Stimulated activated memory B cell treated with anti-CD40 and anti-IgM and Interleukin-4, amounts not matched to agents 10 μg/mL and 1 μg/mL and 100 μg/mL, for 72 hours (primary cell): ENCODE measurements at regions not wholly inside any gene's neighbourhood (a gene's known extent, or its start where the extent isn't known, plus 50 kb on each side); places are given as distances from the start of the nearest gene placed in this dataset.
A peak's percentile ranks its signal among the peaks of the same experiment; 100 is the strongest.

Experiments used
- ATAC-seq: fragments of 150-1000 bp; cut with Tn5 transposase; 2 replicates; pipeline ENCODE4 v1.10.0; 2021
- H3K27ac Mint-ChIP-seq: one replicate; pipeline ENCODE4 v1.8.0; 2022; ENCODE audit warnings: mild to moderate bottlenecking, mixed read lengths
- H3K27me3 Mint-ChIP-seq: one replicate; pipeline ENCODE4 v1.8.0; 2022; ENCODE audit warnings: mixed read lengths
- H3K36me3 Mint-ChIP-seq: one replicate; pipeline ENCODE4 v1.8.0; 2022; ENCODE audit warnings: mixed read lengths
- H3K4me1 Mint-ChIP-seq: one replicate; pipeline ENCODE4 v1.8.0; 2022; ENCODE audit warnings: mixed read lengths
- H3K4me3 Mint-ChIP-seq: one replicate; pipeline ENCODE4 v1.8.0; 2022; ENCODE audit warnings: mild to moderate bottlenecking, moderate library complexity, mixed read lengths
- H3K9me3 Mint-ChIP-seq: one replicate; pipeline ENCODE4 v1.8.0; 2022; ENCODE audit warnings: mixed read lengths

GRCh38 chr7:47724335-47724982, 142.5 kb upstream of the TNS3 start:
- Mint-ChIP-seq H3K27ac (peak overlapping the region; percentile 56), H3K36me3 (no peaks in the 10 kb centered on the region), H3K4me1 (peaks cover 79% of the 10 kb centered on the region), H3K27me3 (no peaks in the 10 kb centered on the region), H3K9me3 (no peaks in the 10 kb centered on the region), H3K4me3 (no peak overlapping the region)
- no peak for ATAC-seq

GRCh38 chr7:47722126-47722525, 140.2 kb upstream of the TNS3 start:
- H3K27me3 Mint-ChIP-seq: no peaks in the 10 kb centered on the region
- H3K9me3 Mint-ChIP-seq: no peaks in the 10 kb centered on the region
- ATAC-seq: no peak
- H3K4me3 Mint-ChIP-seq: no peak overlapping the region
- H3K27ac Mint-ChIP-seq: peak overlapping the region; percentile 59
- peaks cover 85% of the 10 kb centered on the region for H3K4me1 Mint-ChIP-seq
- H3K36me3 Mint-ChIP-seq: no peaks in the 10 kb centered on the region

- Mint-ChIP-seq H3K36me3 (no peaks in the 10 kb centered on the region), H3K4me1 (peaks cover 81% of the 10 kb centered on the region)
These were observed 139.8 kb upstream of the TNS3 start for GRCh38 chr7:47721670-47722069.

GRCh38 chr7:47720907-47721244, 139.0 kb upstream of the TNS3 start:
- peak overlapping the region; percentile 57 for H3K27ac Mint-ChIP-seq
- ATAC-seq: no peak
- no peaks in the 10 kb centered on the region for H3K9me3 Mint-ChIP-seq
- H3K36me3 Mint-ChIP-seq: no peaks in the 10 kb centered on the region
- H3K4me3 Mint-ChIP-seq: no peak overlapping the region
- H3K4me1 Mint-ChIP-seq: peaks cover 75% of the 10 kb centered on the region
- H3K27me3 Mint-ChIP-seq: no peaks in the 10 kb centered on the region

More at GRCh38 chr7:47721670-47722069, 139.8 kb upstream of the TNS3 start:
- H3K9me3 Mint-ChIP-seq: no peaks in the 10 kb centered on the region
- H3K27ac Mint-ChIP-seq: peak overlapping the region; percentile 59
- H3K4me3 Mint-ChIP-seq: no peak overlapping the region
- no peaks in the 10 kb centered on the region for H3K27me3 Mint-ChIP-seq
- no peak for ATAC-seq

GRCh38 chr7:47720141-47720906, 138.4 kb upstream of the TNS3 start:
- Mint-ChIP-seq H3K4me3 (no peak overlapping the region), H3K27me3 (no peaks in the 10 kb centered on the region), H3K27ac (peak overlapping the region; percentile 57), H3K36me3 (no peaks in the 10 kb centered on the region), H3K9me3 (no peaks in the 10 kb centered on the region), H3K4me1 (peaks cover 75% of the 10 kb centered on the region)
- ATAC-seq: peak; percentile 37

GRCh38 chr7:47719675-47720074, 137.8 kb upstream of the TNS3 start:
- Mint-ChIP-seq H3K4me3 (no peak overlapping the region), H3K27me3 (no peaks in the 10 kb centered on the region), H3K36me3 (no peaks in the 10 kb centered on the region), H3K27ac (no peak overlapping the region), H3K9me3 (no peaks in the 10 kb centered on the region), H3K4me1 (peaks cover 75% of the 10 kb centered on the region)
- no peak for ATAC-seq

GRCh38 chr7:47715631-47716068, 133.7 kb upstream of the TNS3 start:
- Mint-ChIP-seq H3K27me3 (no peaks in the 10 kb centered on the region), H3K36me3 (no peaks in the 10 kb centered on the region), H3K27ac (peak overlapping the region; percentile 31), H3K4me3 (no peak overlapping the region), H3K9me3 (no peaks in the 10 kb centered on the region), H3K4me1 (peaks cover 44% of the 10 kb centered on the region)
- no peak for ATAC-seq

- peak overlapping the region; percentile 31 for H3K27ac Mint-ChIP-seq
- no peaks in the 10 kb centered on the region for H3K27me3 Mint-ChIP-seq
- peak; percentile 92 for ATAC-seq
- H3K4me3 Mint-ChIP-seq: no peak overlapping the region
- H3K9me3 Mint-ChIP-seq: no peaks in the 10 kb centered on the region
- no peaks in the 10 kb centered on the region for H3K36me3 Mint-ChIP-seq
- H3K4me1 Mint-ChIP-seq: peaks cover 37% of the 10 kb centered on the region
These were observed 133.0 kb upstream of the TNS3 start for GRCh38 chr7:47714669-47715607.

- no peaks in the 10 kb centered on the region for H3K27me3 Mint-ChIP-seq
- no peaks in the 10 kb centered on the region for H3K9me3 Mint-ChIP-seq
- peaks cover 32% of the 10 kb centered on the region for H3K4me1 Mint-ChIP-seq
- no peak for ATAC-seq
- no peak overlapping the region for H3K27ac Mint-ChIP-seq
- H3K4me3 Mint-ChIP-seq: no peak overlapping the region
- no peaks in the 10 kb centered on the region for H3K36me3 Mint-ChIP-seq
These were observed 131.7 kb upstream of the TNS3 start for GRCh38 chr7:47713595-47713994.

- Mint-ChIP-seq H3K36me3 (no peaks in the 10 kb centered on the region), H3K4me1 (peaks cover 37% of the 10 kb centered on the region), H3K27me3 (no peaks in the 10 kb centered on the region), H3K27ac (no peak overlapping the region), H3K4me3 (no peak overlapping the region), H3K9me3 (no peaks in the 10 kb centered on the region)
- no peak for ATAC-seq
These were observed 130.5 kb upstream of the TNS3 start for GRCh38 chr7:47712416-47712815.

GRCh38 chr7:47711776-47712175, 129.9 kb upstream of the TNS3 start:
- no peaks in the 10 kb centered on the region for H3K27me3 Mint-ChIP-seq
- H3K27ac Mint-ChIP-seq: no peak overlapping the region
- peaks cover 34% of the 10 kb centered on the region for H3K4me1 Mint-ChIP-seq
- no peak overlapping the region for H3K4me3 Mint-ChIP-seq
- no peaks in the 10 kb centered on the region for H3K36me3 Mint-ChIP-seq
- ATAC-seq: no peak
- H3K9me3 Mint-ChIP-seq: no peaks in the 10 kb centered on the region

- H3K4me1 Mint-ChIP-seq: peaks cover 26% of the 10 kb centered on the region
- ATAC-seq: peak; percentile 50
- H3K4me3 Mint-ChIP-seq: no peak overlapping the region
- no peaks in the 10 kb centered on the region for H3K36me3 Mint-ChIP-seq
- H3K9me3 Mint-ChIP-seq: no peaks in the 10 kb centered on the region
- H3K27ac Mint-ChIP-seq: no peak overlapping the region
- H3K27me3 Mint-ChIP-seq: no peaks in the 10 kb centered on the region
These were observed 128.5 kb upstream of the TNS3 start for GRCh38 chr7:47710201-47710935.

GRCh38 chr7:47709451-47709850, 127.5 kb upstream of the TNS3 start:
- no peak for ATAC-seq
- Mint-ChIP-seq H3K27ac (no peak overlapping the region), H3K4me3 (no peak overlapping the region), H3K4me1 (peaks cover 17% of the 10 kb centered on the region), H3K36me3 (no peaks in the 10 kb centered on the region), H3K27me3 (no peaks in the 10 kb centered on the region), H3K9me3 (no peaks in the 10 kb centered on the region)

- no peaks in the 10 kb centered on the region for H3K36me3 Mint-ChIP-seq
- H3K27me3 Mint-ChIP-seq: no peaks in the 10 kb centered on the region
- no peak for ATAC-seq
- peaks cover 15% of the 10 kb centered on the region for H3K4me1 Mint-ChIP-seq
- no peak overlapping the region for H3K27ac Mint-ChIP-seq
- H3K4me3 Mint-ChIP-seq: no peak overlapping the region
- H3K9me3 Mint-ChIP-seq: no peaks in the 10 kb centered on the region
These were observed 127.1 kb upstream of the TNS3 start for GRCh38 chr7:47709051-47709450.

GRCh38 chr7:47707583-47707982, 125.7 kb upstream of the TNS3 start:
- Mint-ChIP-seq H3K4me1 (peaks cover 21% of the 10 kb centered on the region), H3K36me3 (no peaks in the 10 kb centered on the region), H3K4me3 (no peak overlapping the region), H3K9me3 (no peaks in the 10 kb centered on the region), H3K27ac (no peak overlapping the region), H3K27me3 (no peaks in the 10 kb centered on the region)
- no peak for ATAC-seq
